Neural cell (in vitro differentiated cells): ENCODE measurements at regions not wholly inside any gene's neighbourhood (a gene's known extent, or its start where the extent isn't known, plus 50 kb on each side); places are given as distances from the start of the nearest gene placed in this dataset.

Experiments used
- CTCF ChIP-seq: fragments of 450-650 bp; IDR thresholded peaks from 2 replicates; pipeline ENCODE4 v1.5.1; 2014; ENCODE audit warnings: antibody characterized with exemption, mild to moderate bottlenecking, moderate library complexity; ENCODE audit not compliant: poor library complexity, severe bottlenecking
- EP300 ChIP-seq: fragments of 450-650 bp; conservative IDR thresholded peaks from 2 replicates; pipeline ENCODE4 v1.6.1; 2014; ENCODE audit warnings: antibody characterized with exemption, mild to moderate bottlenecking, moderate library complexity; ENCODE audit not compliant: poor library complexity, severe bottlenecking
- EZH2 ChIP-seq: fragments of 200-600, 300-800 bp; shearing (Covaris generic), sonication (generic); IDR thresholded peaks from 2 replicates; pipeline ENCODE4 v1.6.1; 2014; ENCODE audit warnings: antibody characterized with exemption, low read length, borderline replicate concordance, mild to moderate bottlenecking; ENCODE audit not compliant: insufficient read depth, poor library complexity, severe bottlenecking
- MXI1 ChIP-seq: fragments of 450-650 bp; conservative IDR thresholded peaks from 2 replicates; pipeline ENCODE4 v1.6.1; 2014; ENCODE audit warnings: antibody characterized with exemption, mild to moderate bottlenecking; ENCODE audit not compliant: poor library complexity, severe bottlenecking
- POLR2AphosphoS5 ChIP-seq: IDR thresholded peaks from 2 replicates; pipeline ENCODE4 v1.6.1; 2012
- RAD21 ChIP-seq: fragments of 450-650 bp; conservative IDR thresholded peaks from 2 replicates; pipeline ENCODE4 v1.6.1; 2014; ENCODE audit warnings: antibody characterized with exemption, mild to moderate bottlenecking, moderate library complexity
- REST ChIP-seq: IDR thresholded peaks from 2 replicates; pipeline ENCODE4 v1.6.1; 2012; ENCODE audit warnings: borderline replicate concordance
- SMC3 ChIP-seq: fragments of 450-650 bp; conservative IDR thresholded peaks from 2 replicates; pipeline ENCODE4 v1.6.1; 2014; ENCODE audit warnings: antibody characterized with exemption, mild to moderate bottlenecking, moderate library complexity; ENCODE audit not compliant: poor library complexity
- TAF1 ChIP-seq: IDR thresholded peaks from 2 replicates; pipeline ENCODE4 v1.6.1; 2012; ENCODE audit warnings: low read depth

- no peak for TF ChIP-seq TAF1
- no peak for TF ChIP-seq EZH2
- no peak for TF ChIP-seq CTCF
- TF ChIP-seq REST = no peak
- no peak for TF ChIP-seq SMC3
- no peak for TF ChIP-seq EP300
- no peak for TF ChIP-seq POLR2AphosphoS5
- TF ChIP-seq RAD21 = no peak
- no peak for TF ChIP-seq MXI1
Measured at GRCh38 chr13:37488726-37489125, 109.8 kb downstream of the POSTN start.
